Keratinocyte (primary cell): ENCODE measurements at regions not wholly inside any gene's neighbourhood (a gene's known extent, or its start where the extent isn't known, plus 50 kb on each side); places are given as distances from the start of the nearest gene placed in this dataset.

ENCODE experiments used
- DNase-seq: peaks from one replicate; pipeline ENCODE4 v3.0.0-alpha.2; 2011; ENCODE audit warnings: low read depth, missing footprints, low spot score
- FAIRE-seq: peaks from 2 replicates; lab custom pipeline; 2011; peaks lifted over from hg19 to GRCh38; lab: Jason Lieb, UNC
- H2AFZ ChIP-seq: 2 replicates; pipeline ENCODE4 v1.6.0; 2012; ENCODE audit warnings: low read length, control low read depth, inconsistent platforms; ENCODE audit not compliant: control insufficient read depth
- H3K27ac ChIP-seq: 2 replicates; pipeline ENCODE4 v1.5.1; 2011; ENCODE audit warnings: low read length; ENCODE audit not compliant: control insufficient read depth, insufficient read depth
- H3K27me3 ChIP-seq: 3 replicates; pipeline ENCODE4 v1.6.0; 2011; ENCODE audit warnings: low read length; ENCODE audit not compliant: control insufficient read depth, insufficient read depth; ENCODE audit errors: extremely low read depth
- H3K36me3 ChIP-seq, 2 experiments: 2 replicates in 1 of 2; 3 replicates in 1 of 2; pipeline ENCODE4 v1.5.1; 2011; ENCODE audit warnings: low read length in 2 of 2, mild to moderate bottlenecking in 1 of 2; ENCODE audit not compliant: control insufficient read depth in 2 of 2, insufficient read depth in 2 of 2; ENCODE audit errors: extremely low read depth in 1 of 2
- H3K4me1 ChIP-seq: 3 replicates; pipeline ENCODE4 v1.5.1; 2011; ENCODE audit warnings: low read length; ENCODE audit not compliant: control insufficient read depth, insufficient read depth; ENCODE audit errors: extremely low read depth
- H3K4me2 ChIP-seq: 3 replicates; pipeline ENCODE4 v1.6.0; 2011; ENCODE audit warnings: low read depth, low read length; ENCODE audit not compliant: control insufficient read depth, insufficient read depth; ENCODE audit errors: extremely low read depth
- H3K4me3 ChIP-seq, 3 experiments: fragments of 200-600 bp in 1 of 3; sonication (generic) in 1 of 3; 2 replicates in 2 of 3; 3 replicates in 1 of 3; pipeline ENCODE4 v1.5.1; 2011 to 2016; ENCODE audit warnings: low read length in 3 of 3, mild to moderate bottlenecking in 3 of 3, control low read depth in 2 of 3, inconsistent platforms in 1 of 3, low read depth in 1 of 3, mixed read lengths in 1 of 3, mixed run types in 1 of 3, moderate library complexity in 1 of 3; ENCODE audit not compliant: control insufficient read depth in 2 of 3, insufficient read depth in 2 of 3; ENCODE audit errors: extremely low read depth in 1 of 3
- H3K79me2 ChIP-seq: 2 replicates; pipeline ENCODE4 v1.6.0; 2012; ENCODE audit warnings: low read length; ENCODE audit not compliant: control insufficient read depth, insufficient read depth
- H3K9ac ChIP-seq: 3 replicates; pipeline ENCODE4 v1.6.0; 2011; ENCODE audit warnings: low read length; ENCODE audit not compliant: control insufficient read depth, insufficient read depth; ENCODE audit errors: extremely low read depth
- H3K9me1 ChIP-seq: 3 replicates; pipeline ENCODE4 v1.6.0; 2011; ENCODE audit warnings: low read length; ENCODE audit not compliant: control insufficient read depth, insufficient read depth; ENCODE audit errors: extremely low read depth
- H3K9me3 ChIP-seq: 2 replicates; pipeline ENCODE4 v1.5.1; 2012; ENCODE audit warnings: low read depth, low read length; ENCODE audit not compliant: control insufficient read depth
- H4K20me1 ChIP-seq: 3 replicates; pipeline ENCODE4 v1.6.0; 2011; ENCODE audit warnings: low read length; ENCODE audit not compliant: control insufficient read depth, insufficient read depth; ENCODE audit errors: extremely low read depth
- EZH2 ChIP-seq: IDR thresholded peaks from one replicate; pipeline ENCODE4 v1.6.1; 2012; ENCODE audit warnings: inconsistent platforms, mild to moderate bottlenecking, low read length, moderate library complexity
- dilution Hi-C: fragments of 300-500 bp; cut with MboI; formaldehyde crosslinking; loops from one replicate; pipeline ENCODE4 v1.7.0; 2020; ENCODE audit warnings: low sequenced_read_pairs; ENCODE audit not compliant: extremely low pct_ligation_motif_present
- TF ChIP-seq, protein P1 (sequence below), 3 experiments: IDR thresholded peaks in 1 of 3; conservative IDR thresholded peaks in 1 of 3; optimal IDR thresholded peaks in 1 of 3; 2 replicates in 2 of 3; 3 replicates in 1 of 3; pipeline versions ENCODE3 to v1.5.1; 2011; ENCODE audit warnings: low read length in 3 of 3, mild to moderate bottlenecking in 3 of 3, moderate library complexity in 2 of 3, control low read depth in 1 of 3, inconsistent platforms in 1 of 3; ENCODE audit not compliant: insufficient read depth in 2 of 3; ENCODE audit errors: extremely low read depth in 1 of 3

DNA sequence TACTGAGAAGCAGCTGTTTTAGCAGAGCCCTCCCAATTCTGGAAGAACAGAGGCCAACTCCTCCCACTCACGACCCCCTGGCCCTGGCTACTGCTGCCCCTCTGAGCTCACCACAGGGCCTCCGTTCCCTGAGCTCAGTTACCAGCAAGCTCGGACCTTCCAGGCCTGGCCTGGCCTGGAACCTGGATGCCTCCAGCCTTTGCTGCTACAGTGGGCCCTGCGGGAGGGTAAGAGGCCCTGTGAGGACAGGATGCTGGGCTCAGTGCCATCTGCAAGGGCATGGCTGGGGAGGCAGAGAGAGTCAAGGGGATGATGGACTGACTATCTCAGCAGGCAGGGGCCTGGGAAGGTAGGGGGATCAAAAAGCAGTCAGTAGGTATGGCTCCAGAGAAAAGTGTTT, 209.9 kb upstream of the NCAM1 start:
- DNase-seq = no peak
- peaks cover 6% of the 10 kb centered on the region for H3K27me3 ChIP-seq
- no peak for TF ChIP-seq EZH2
- TF ChIP-seq, protein P1, sequence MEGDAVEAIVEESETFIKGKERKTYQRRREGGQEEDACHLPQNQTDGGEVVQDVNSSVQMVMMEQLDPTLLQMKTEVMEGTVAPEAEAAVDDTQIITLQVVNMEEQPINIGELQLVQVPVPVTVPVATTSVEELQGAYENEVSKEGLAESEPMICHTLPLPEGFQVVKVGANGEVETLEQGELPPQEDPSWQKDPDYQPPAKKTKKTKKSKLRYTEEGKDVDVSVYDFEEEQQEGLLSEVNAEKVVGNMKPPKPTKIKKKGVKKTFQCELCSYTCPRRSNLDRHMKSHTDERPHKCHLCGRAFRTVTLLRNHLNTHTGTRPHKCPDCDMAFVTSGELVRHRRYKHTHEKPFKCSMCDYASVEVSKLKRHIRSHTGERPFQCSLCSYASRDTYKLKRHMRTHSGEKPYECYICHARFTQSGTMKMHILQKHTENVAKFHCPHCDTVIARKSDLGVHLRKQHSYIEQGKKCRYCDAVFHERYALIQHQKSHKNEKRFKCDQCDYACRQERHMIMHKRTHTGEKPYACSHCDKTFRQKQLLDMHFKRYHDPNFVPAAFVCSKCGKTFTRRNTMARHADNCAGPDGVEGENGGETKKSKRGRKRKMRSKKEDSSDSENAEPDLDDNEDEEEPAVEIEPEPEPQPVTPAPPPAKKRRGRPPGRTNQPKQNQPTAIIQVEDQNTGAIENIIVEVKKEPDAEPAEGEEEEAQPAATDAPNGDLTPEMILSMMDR (optimal IDR thresholded peaks at IDR 0.05 in 1 of 3, IDR thresholded peaks at IDR 0.05 in 1 of 3, conservative IDR thresholded peaks at IDR 0.05 in 1 of 3; ENCODE audit: extremely low read depth in 1 of 3, insufficient read depth in 2 of 3, low read length in 3 of 3) = no peak

DNA sequence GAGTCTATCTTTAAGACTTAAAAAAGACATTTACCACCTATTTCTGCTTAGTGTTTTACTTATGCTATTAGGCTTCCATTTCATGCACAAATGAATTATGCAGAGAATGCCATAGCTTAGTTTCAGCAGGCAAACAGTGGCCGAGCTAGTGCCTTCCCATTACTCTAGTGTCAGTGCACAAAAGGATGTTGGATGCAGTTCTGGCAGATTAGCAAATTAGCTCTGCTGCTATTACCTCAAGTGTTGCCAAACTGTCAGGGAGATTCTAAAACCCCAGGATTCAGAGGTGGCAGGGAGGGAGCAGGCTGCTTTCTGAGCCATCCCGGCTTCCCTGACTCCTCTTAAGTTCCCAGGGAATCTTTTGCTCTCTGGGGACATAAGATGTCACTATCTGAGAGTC, 209.4 kb upstream of the NCAM1 start:
- no peaks in the 10 kb centered on the region for H3K36me3 ChIP-seq
- no peak overlapping the region for H3K4me2 ChIP-seq
- TF ChIP-seq EZH2 = no peak
- TF ChIP-seq, protein P1 (optimal IDR thresholded peaks at IDR 0.05 in 1 of 3, IDR thresholded peaks at IDR 0.05 in 1 of 3, conservative IDR thresholded peaks at IDR 0.05 in 1 of 3; ENCODE audit: extremely low read depth in 1 of 3, insufficient read depth in 2 of 3, low read length in 3 of 3) = no peak
- FAIRE-seq (no peak), DNase-seq (no peak)
- H3K9me3 ChIP-seq = no peaks in the 10 kb centered on the region
- no peak overlapping the region for H3K27ac ChIP-seq
- H4K20me1 ChIP-seq = no peaks in the 10 kb centered on the region
- dilution Hi-C loops = no loop called here
- no peak overlapping the region for H3K4me3 ChIP-seq
- no peaks in the 10 kb centered on the region for H3K9me1 ChIP-seq
- H3K9ac ChIP-seq = no peak overlapping the region
- no peaks in the 10 kb centered on the region for H3K79me2 ChIP-seq
- peaks cover 6% of the 10 kb centered on the region for H3K27me3 ChIP-seq
- H2AFZ ChIP-seq = no peak overlapping the region
- no peaks in the 10 kb centered on the region for H3K4me1 ChIP-seq

More for the DNA sequence above, 209.9 kb upstream of the NCAM1 start:
- Histone ChIP-seq H3K4me3 (no peak overlapping the region), H4K20me1 (no peaks in the 10 kb centered on the region), H3K36me3 (no peaks in the 10 kb centered on the region), H3K9ac (no peak overlapping the region), H3K4me1 (no peaks in the 10 kb centered on the region), H3K27ac (no peak overlapping the region), H3K9me3 (no peaks in the 10 kb centered on the region), H3K79me2 (no peaks in the 10 kb centered on the region), H3K4me2 (no peak overlapping the region), H3K9me1 (no peaks in the 10 kb centered on the region), H2AFZ (no peak overlapping the region)
- no peak for FAIRE-seq
- dilution Hi-C loops = no loop called here
